Cardiac muscle cell (in vitro differentiated cells and primary cell): ENCODE measurements at regions not wholly inside any gene's neighbourhood (a gene's known extent, or its start where the extent isn't known, plus 50 kb on each side); places are given as distances from the start of the nearest gene placed in this dataset.

Experiments used
- DNase-seq, 2 donors: peaks; one replicate each; pipeline versions ENCODE4 v3.0.0 to v3.0.0-alpha.2; 2010 to 2017; ENCODE audit warnings: low read depth in 1 of 2, low spot score in 1 of 2
- H3K27ac ChIP-seq: fragments of 200-600 bp; sonication (generic); 2 replicates; pipeline ENCODE4 v1.5.1; 2016
- H3K27me3 ChIP-seq: fragments of 200-600 bp; sonication (generic); 2 replicates; pipeline ENCODE4 v1.6.0; 2016; ENCODE audit warnings: control low read depth
- H3K36me3 ChIP-seq: fragments of 200-600 bp; sonication (generic); 2 replicates; pipeline ENCODE4 v1.5.1; 2016; ENCODE audit warnings: control low read depth
- H3K4me1 ChIP-seq: fragments of 200-600 bp; sonication (generic); 2 replicates; pipeline ENCODE4 v1.8.1; 2017; ENCODE audit warnings: low read depth, mild to moderate bottlenecking, mixed run types
- H3K4me3 ChIP-seq: fragments of 200-600 bp; sonication (generic); 2 replicates; pipeline ENCODE4 v1.5.1; 2016; ENCODE audit warnings: mild to moderate bottlenecking
- H3K9me3 ChIP-seq: fragments of 200-600 bp; sonication (generic); 2 replicates; pipeline ENCODE4 v1.5.1; 2017; ENCODE audit warnings: low read depth, mild to moderate bottlenecking, control low read depth
- CTCF ChIP-seq: IDR thresholded peaks from 2 replicates; pipeline ENCODE4 v1.5.1; 2012; ENCODE audit warnings: low read depth, mild to moderate bottlenecking, low read length

- no peak overlapping the region for H3K27ac ChIP-seq
- no peaks in the 10 kb centered on the region for H3K4me1 ChIP-seq
- no peak for DNase-seq
- H3K4me3 ChIP-seq = no peak overlapping the region
- H3K9me3 ChIP-seq = no peaks in the 10 kb centered on the region
- no peaks in the 10 kb centered on the region for H3K36me3 ChIP-seq
- TF ChIP-seq CTCF = no peak
- H3K27me3 ChIP-seq = no peaks in the 10 kb centered on the region
Observed at GRCh38 chr2:52710810-52711618, 1056.6 kb upstream of the CHAC2 start.

- Histone ChIP-seq H3K4me3 (no peak overlapping the region), H3K27me3 (no peaks in the 10 kb centered on the region), H3K9me3 (no peaks in the 10 kb centered on the region), H3K36me3 (no peaks in the 10 kb centered on the region), H3K27ac (no peak overlapping the region), H3K4me1 (no peaks in the 10 kb centered on the region)
- DNase-seq = no peak
- TF ChIP-seq CTCF = no peak
Observed at GRCh38 chr2:52704251-52704650, 1063.4 kb upstream of the CHAC2 start.

GRCh38 chr2:52703004-52703403, 1064.6 kb upstream of the CHAC2 start:
- Histone ChIP-seq H3K36me3 (no peaks in the 10 kb centered on the region), H3K27me3 (no peaks in the 10 kb centered on the region), H3K27ac (no peak overlapping the region), H3K4me1 (no peaks in the 10 kb centered on the region), H3K4me3 (no peak overlapping the region), H3K9me3 (no peaks in the 10 kb centered on the region)
- TF ChIP-seq CTCF = no peak
- DNase-seq = peak in 1 of 2 donors; percentile 6

GRCh38 chr2:52698408-52698807, 1069.2 kb upstream of the CHAC2 start:
- Histone ChIP-seq H3K4me3 (no peak overlapping the region), H3K27me3 (no peaks in the 10 kb centered on the region), H3K4me1 (no peaks in the 10 kb centered on the region), H3K36me3 (no peaks in the 10 kb centered on the region), H3K9me3 (no peaks in the 10 kb centered on the region), H3K27ac (no peak overlapping the region)
- no peak for DNase-seq
- no peak for TF ChIP-seq CTCF

- no peak overlapping the region for H3K4me3 ChIP-seq
- no peak overlapping the region for H3K27ac ChIP-seq
- no peak for TF ChIP-seq CTCF
- H3K4me1 ChIP-seq = no peaks in the 10 kb centered on the region
- no peaks in the 10 kb centered on the region for H3K9me3 ChIP-seq
- no peaks in the 10 kb centered on the region for H3K27me3 ChIP-seq
- no peaks in the 10 kb centered on the region for H3K36me3 ChIP-seq
- no peak for DNase-seq
Observed at GRCh38 chr2:52697690-52698089, 1069.9 kb upstream of the CHAC2 start.

GRCh38 chr2:52695731-52696130, 1071.9 kb upstream of the CHAC2 start:
- Histone ChIP-seq H3K4me3 (no peak overlapping the region), H3K4me1 (no peaks in the 10 kb centered on the region), H3K27ac (no peak overlapping the region), H3K9me3 (no peaks in the 10 kb centered on the region), H3K27me3 (no peaks in the 10 kb centered on the region), H3K36me3 (no peaks in the 10 kb centered on the region)
- no peak for DNase-seq
- TF ChIP-seq CTCF = no peak
